K562 (cell line): ENCODE measurements at regions not wholly inside any gene's neighbourhood (a gene's known extent, or its start where the extent isn't known, plus 50 kb on each side); places are given as distances from the start of the nearest gene placed in this dataset.

ENCODE experiments used
- ATAC-seq: fragments of 200-7000 bp; cut with Tn5 transposase; 3 replicates; pipeline ENCODE4 v1.9.1; 2020; ENCODE audit warnings: moderate library complexity
- BruUV-seq: library from RNA; stranded (reverse); fragments of 400-500 nt; replicated peaks from 2 replicates; lab custom pipeline; 2021; lab: Mats Ljungman, UMichigan
- CTCF ChIA-PET: fragments of 300-600 bp; formaldehyde crosslinking; extraction: SDS; loops from one replicate; lab custom pipeline; 2021; ENCODE audit warnings: low intra/inter-chr PET ratio; lab: Yijun Ruan, JAX
- POLR2A ChIA-PET: fragments of 300-600, 350-650 bp; sonication (Branson Sonifier 250); formaldehyde crosslinking; extraction: SDS; loops from one replicate; lab custom pipeline; 2021; ENCODE audit warnings: antibody characterized with exemption, inconsistent platforms; lab: Yijun Ruan, JAX
- DNase-seq, 4 experiments: peaks; one replicate each; pipeline versions ENCODE4 v3.0.0 to v3.0.0-alpha.2; 2011 to 2018; ENCODE audit warnings: low spot score in 3 of 4, mixed read lengths in 3 of 4; ENCODE audit errors: extremely low read depth in 1 of 4
- FAIRE-seq: peaks from 2 replicates; lab custom pipeline; 2011; peaks lifted over from hg19 to GRCh38; lab: Jason Lieb, UNC
- H2AFZ ChIP-seq: 2 replicates; pipeline ENCODE4 v1.6.0; 2011; ENCODE audit warnings: low read depth, low read length, control low read depth, inconsistent platforms
- H3K27ac ChIP-seq: fragments of 200-600 bp; 3 replicates; pipeline ENCODE4 v1.8.0; 2011; ENCODE audit warnings: low read depth, mild to moderate bottlenecking, control low read depth, inconsistent platforms, low read length, moderate library complexity, mixed read lengths; ENCODE audit errors: extremely low read depth
- H3K27me3 ChIP-seq, 2 experiments: fragments of 300-600 bp in 1 of 2; 2 replicates in 1 of 2; 3 replicates in 1 of 2; pipeline versions ENCODE4 v1.6.0 to v1.8.0; 2011; ENCODE audit warnings: inconsistent platforms in 2 of 2, low read length in 2 of 2, mild to moderate bottlenecking in 1 of 2, mixed read lengths in 1 of 2, moderate library complexity in 1 of 2; ENCODE audit not compliant: control insufficient read depth in 2 of 2, insufficient read depth in 2 of 2
- H3K36me3 ChIP-seq: fragments of 300-600 bp; 3 replicates; pipeline ENCODE4 v1.8.0; 2011; ENCODE audit warnings: mild to moderate bottlenecking, low read length, inconsistent platforms; ENCODE audit not compliant: control insufficient read depth, insufficient read depth
- H3K4me1 ChIP-seq, 2 experiments: fragments of 200-600 bp in 1 of 2; replicated peaks in 1 of 2; 2 replicates in 1 of 2; 3 replicates in 1 of 2; pipeline versions ENCODE4 v1.5.1 to v1.8.0; 2011; ENCODE audit warnings: inconsistent platforms in 2 of 2, low read length in 2 of 2, mild to moderate bottlenecking in 1 of 2, mixed read lengths in 1 of 2, moderate library complexity in 1 of 2; ENCODE audit not compliant: control insufficient read depth in 2 of 2, insufficient read depth in 2 of 2
- H3K4me2 ChIP-seq: 2 replicates; pipeline ENCODE4 v1.6.1; 2011; ENCODE audit warnings: low read length, control low read depth, inconsistent platforms, mixed read lengths; ENCODE audit not compliant: insufficient read depth
- H3K4me3 ChIP-seq: fragments of 200-600 bp; sonication (generic), shearing (Covaris generic); 2 replicates; pipeline ENCODE4 v1.5.1; 2016; ENCODE audit warnings: control low read depth, inconsistent platforms
- H3K79me2 ChIP-seq: fragments of 200-600 bp; 3 replicates; pipeline ENCODE4 v1.8.0; 2011; ENCODE audit warnings: low read length, inconsistent platforms; ENCODE audit not compliant: control insufficient read depth, insufficient read depth
- H3K9ac ChIP-seq, 2 experiments: 2 replicates each; pipeline versions ENCODE4 v1.6.0 to v1.6.1; 2011; ENCODE audit warnings: low read depth in 2 of 2, low read length in 2 of 2, control low read depth in 1 of 2, inconsistent platforms in 1 of 2, mild to moderate bottlenecking in 1 of 2, mixed read lengths in 1 of 2; ENCODE audit not compliant: insufficient read depth in 1 of 2
- H3K9me1 ChIP-seq: one replicate; pipeline ENCODE4 v1.6.0; 2011; ENCODE audit warnings: inconsistent platforms, mild to moderate bottlenecking, low read length, moderate library complexity; ENCODE audit not compliant: control insufficient read depth, insufficient read depth
- H3K9me3 ChIP-seq: replicated peaks from 2 replicates; pipeline ENCODE4 v1.5.1; 2011; ENCODE audit warnings: low read depth, low read length, inconsistent platforms; ENCODE audit not compliant: control insufficient read depth, insufficient read depth
- H4K20me1 ChIP-seq: replicated peaks from 2 replicates; pipeline ENCODE4 v1.6.1; 2011; ENCODE audit warnings: low read length, inconsistent platforms, mixed read lengths; ENCODE audit not compliant: control insufficient read depth, insufficient read depth
- ADNP ChIP-seq: fragments of 200-800 bp; sonication (Bioruptor generic); IDR thresholded peaks from 2 replicates; pipeline ENCODE4 v1.6.1; 2016; ENCODE audit warnings: missing genetic modification characterization, missing compliant biosample characterization
- E2F3 ChIP-seq: fragments of 250-450 bp; sonication (Bioruptor Pico); IDR thresholded peaks from 2 replicates; pipeline ENCODE4 v1.4.0; 2020; ENCODE audit warnings: mild to moderate bottlenecking
- NR3C1 ChIP-seq: sonication (generic); formaldehyde crosslinking; IDR thresholded peaks from 2 replicates; pipeline ENCODE4 v1.8.1; 2022; ENCODE audit warnings: missing genetic modification reagents
- POLR2AphosphoS5 ChIP-seq: IDR thresholded peaks from 2 replicates; pipeline ENCODE4 v1.6.1; 2011; ENCODE audit warnings: mild to moderate bottlenecking, low read depth, low read length, moderate library complexity; ENCODE audit not compliant: control insufficient read depth, insufficient read depth
- USF1 ChIP-seq: sonication (generic); formaldehyde crosslinking; IDR thresholded peaks from 2 replicates; pipeline ENCODE4 v1.9.0; 2022; ENCODE audit warnings: mild to moderate bottlenecking, missing genetic modification reagents
- ZFP30 ChIP-seq: fragments of 250-450 bp; sonication (Bioruptor Pico); IDR thresholded peaks from 2 replicates; pipeline ENCODE4 v1.8.0; 2022; ENCODE audit warnings: moderate library complexity, mild to moderate bottlenecking, inconsistent platforms, borderline replicate concordance
- ZFX ChIP-seq: sonication (generic); formaldehyde crosslinking; IDR thresholded peaks from 2 replicates; pipeline ENCODE4 v1.8.0; 2022; ENCODE audit warnings: mild to moderate bottlenecking, missing genetic modification reagents, moderate library complexity
- ZNF184 ChIP-seq: sonication (generic); formaldehyde crosslinking; IDR thresholded peaks from 2 replicates; pipeline ENCODE4 v1.5.0; 2020; ENCODE audit warnings: missing genetic modification reagents
- ZNF766 ChIP-seq: fragments of 200-800 bp; sonication (Bioruptor generic); conservative IDR thresholded peaks from 2 replicates; pipeline ENCODE4 v1.6.1; 2016; ENCODE audit warnings: missing genetic modification characterization, missing compliant biosample characterization
- WGBS: fragments of 100-300 bp; shearing (Covaris generic); methylation state at CpG from one replicate; pipeline ENCODE4 v1.1.6; 2016; ENCODE audit warnings: low coverage, mixed read lengths; ENCODE audit not compliant: insufficient coverage; ENCODE audit errors: missing lambda C conversion rate; 5-methylcytosine and 5-hydroxymethylcytosine counted together
- in situ Hi-C: fragments of 300-500 bp; cut with MboI; formaldehyde crosslinking; loops from 4 replicates; pipeline ENCODE4 v1.15.0; 2018; ENCODE audit warnings: inconsistent platforms, mixed read lengths
- intact Hi-C: fragments of 100-400 bp; cut with micrococcal nuclease; formaldehyde crosslinking; loops from 2 replicates; pipeline ENCODE4 v1.14.2; 2022
- TF ChIP-seq, protein P1 (sequence below): fragments of 250-450 bp; sonication (Bioruptor Pico); IDR thresholded peaks from 2 replicates; pipeline ENCODE4 v1.4.0; 2020; ENCODE audit warnings: mild to moderate bottlenecking
- TF ChIP-seq, protein P2 (sequence below): fragments of 450-650 bp; formaldehyde crosslinking; IDR thresholded peaks from 2 replicates; pipeline ENCODE4 v1.4.0; 2020; ENCODE audit warnings: mild to moderate bottlenecking, mixed read lengths

GRCh38 chr12:93235881-93236280 is 141.8 kb upstream of the NUDT4 start:
- no peak overlapping the region for H3K4me3 ChIP-seq
- H3K79me2 ChIP-seq = no peaks in the 10 kb centered on the region
- in situ Hi-C loops (no loop called here), intact Hi-C loops (no loop called here)
- no peaks in the 10 kb centered on the region for H3K9me1 ChIP-seq
- CTCF ChIA-PET = no interaction called here
- WGBS = 54% methylated on average over 5 of the region's 5 CpGs
- DNase-seq (no peak), ATAC-seq (no peak), FAIRE-seq (no peak)
- no peaks in the 10 kb centered on the region for H4K20me1 ChIP-seq
- no peaks in the 10 kb centered on the region for H3K27me3 ChIP-seq
- BruUV-seq = no TSS peak
- H3K9me3 ChIP-seq = peaks cover 5% of the 10 kb centered on the region; the same call in 1 of the 2 replicates
- H3K4me1 ChIP-seq = peaks cover 0 to 9% of the 10 kb centered on the region in 2 experiments; a peak in 2 of 5 replicates
- no peak overlapping the region for H3K4me2 ChIP-seq
- H3K36me3 ChIP-seq = no peaks in the 10 kb centered on the region
- no peak overlapping the region for H3K27ac ChIP-seq
- no peak overlapping the region for H3K9ac ChIP-seq
- TF ChIP-seq NR3C1 (CRISPR knock-in tag) = no peak
- TF ChIP-seq, all 486 proteins: peak for 0
- no peak overlapping the region for H2AFZ ChIP-seq
- POLR2A ChIA-PET = interaction anchor here (0.7 to 1.4 kb wide), 2 partner anchors 8 to 148 kb away, joined by 3 to 5 read pairs; no protein-coding TSS in a partner anchor

- CTCF ChIA-PET = no interaction called here
- no TSS peak for BruUV-seq
- no peak for FAIRE-seq
Observed at GRCh38 chr12:93237235-93237915, 140.3 kb upstream of the NUDT4 start.

More at GRCh38 chr12:93237235-93237915, 140.3 kb upstream of the NUDT4 start:
- no peaks in the 10 kb centered on the region for H4K20me1 ChIP-seq
- H3K9ac ChIP-seq = no peak overlapping the region
- H3K79me2 ChIP-seq = no peaks in the 10 kb centered on the region
- intact Hi-C loops = no loop called here
- DNase-seq = no peak
- H2AFZ ChIP-seq = no peak overlapping the region
- peaks cover 5% of the 10 kb centered on the region; the same call in 1 of the 2 replicates for H3K9me3 ChIP-seq
- no peak for ATAC-seq
- no peaks in the 10 kb centered on the region for H3K27me3 ChIP-seq
- peaks cover under 1 to 11% of the 10 kb centered on the region in 2 experiments; a peak in 3 of 5 replicates for H3K4me1 ChIP-seq
- no peak for TF ChIP-seq ZNF184 (CRISPR knock-in tag)
- TF ChIP-seq, protein P1, sequence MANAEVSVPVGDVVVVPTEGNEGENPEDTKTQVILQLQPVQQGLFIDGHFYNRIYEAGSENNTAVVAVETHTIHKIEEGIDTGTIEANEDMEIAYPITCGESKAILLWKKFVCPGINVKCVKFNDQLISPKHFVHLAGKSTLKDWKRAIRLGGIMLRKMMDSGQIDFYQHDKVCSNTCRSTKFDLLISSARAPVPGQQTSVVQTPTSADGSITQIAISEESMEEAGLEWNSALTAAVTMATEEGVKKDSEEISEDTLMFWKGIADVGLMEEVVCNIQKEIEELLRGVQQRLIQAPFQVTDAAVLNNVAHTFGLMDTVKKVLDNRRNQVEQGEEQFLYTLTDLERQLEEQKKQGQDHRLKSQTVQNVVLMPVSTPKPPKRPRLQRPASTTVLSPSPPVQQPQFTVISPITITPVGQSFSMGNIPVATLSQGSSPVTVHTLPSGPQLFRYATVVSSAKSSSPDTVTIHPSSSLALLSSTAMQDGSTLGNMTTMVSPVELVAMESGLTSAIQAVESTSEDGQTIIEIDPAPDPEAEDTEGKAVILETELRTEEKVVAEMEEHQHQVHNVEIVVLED (CRISPR knock-in tag) = no peak
- TF ChIP-seq USF1 (CRISPR knock-in tag) = no peak
- TF ChIP-seq ADNP (tag) = no peak
- no peak for TF ChIP-seq ZFX
- TF ChIP-seq E2F3 (CRISPR knock-in tag) = no peak
- TF ChIP-seq ZFP30 = no peak
- no peak for TF ChIP-seq ZNF766 (CRISPR knock-in tag)
- TF ChIP-seq, protein P2, sequence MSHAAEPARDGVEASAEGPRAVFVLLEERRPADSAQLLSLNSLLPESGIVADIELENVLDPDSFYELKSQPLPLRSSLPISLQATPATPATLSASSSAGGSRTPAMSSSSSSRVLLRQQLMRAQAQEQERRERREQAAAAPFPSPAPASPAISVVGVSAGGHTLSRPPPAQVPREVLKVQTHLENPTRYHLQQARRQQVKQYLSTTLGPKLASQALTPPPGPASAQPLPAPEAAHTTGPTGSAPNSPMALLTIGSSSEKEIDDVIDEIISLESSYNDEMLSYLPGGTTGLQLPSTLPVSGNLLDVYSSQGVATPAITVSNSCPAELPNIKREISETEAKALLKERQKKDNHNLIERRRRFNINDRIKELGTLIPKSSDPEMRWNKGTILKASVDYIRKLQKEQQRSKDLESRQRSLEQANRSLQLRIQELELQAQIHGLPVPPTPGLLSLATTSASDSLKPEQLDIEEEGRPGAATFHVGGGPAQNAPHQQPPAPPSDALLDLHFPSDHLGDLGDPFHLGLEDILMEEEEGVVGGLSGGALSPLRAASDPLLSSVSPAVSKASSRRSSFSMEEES = no peak
- TF ChIP-seq POLR2AphosphoS5 = no peak
- TF ChIP-seq, all 486 proteins: peak for 0
- H3K36me3 ChIP-seq = no peaks in the 10 kb centered on the region
- no peak overlapping the region for H3K4me2 ChIP-seq
- in situ Hi-C loops = no loop called here
- H3K27ac ChIP-seq = no peak overlapping the region
- H3K9me1 ChIP-seq = no peaks in the 10 kb centered on the region
- H3K4me3 ChIP-seq = no peak overlapping the region
- 25% methylated on average over 4 of the region's 4 CpGs for WGBS
- POLR2A ChIA-PET = no interaction called here
